Neural cell (in vitro differentiated cells): ENCODE measurements at regions not wholly inside any gene's neighbourhood (a gene's known extent, or its start where the extent isn't known, plus 50 kb on each side); places are given as distances from the start of the nearest gene placed in this dataset.
A peak's percentile ranks its signal among the peaks of the same experiment; 100 is the strongest.

ENCODE experiments used
- H2AFZ ChIP-seq: fragments of 200-600, 300-800 bp; sonication (generic), shearing (Covaris generic); 2 replicates; pipeline ENCODE4 v1.6.0; 2014; ENCODE audit warnings: low read depth, mild to moderate bottlenecking, antibody characterized with exemption, low read length, moderate library complexity
- H3F3A ChIP-seq: fragments of 200-600 bp; shearing (Covaris generic); 2 replicates; pipeline ENCODE4 v1.6.1; 2016; ENCODE audit warnings: mild to moderate bottlenecking, moderate library complexity, mixed read lengths, antibody characterized with exemption, low read length; ENCODE audit not compliant: insufficient read depth, poor library complexity, severe bottlenecking
- H3K27ac ChIP-seq: fragments of 200-600, 300-800 bp; sonication (generic), shearing (Covaris generic); 2 replicates; pipeline ENCODE4 v1.5.1; 2014; ENCODE audit warnings: mild to moderate bottlenecking, low read length, moderate library complexity
- H3K27me3 ChIP-seq: fragments of 300-800, 200-600 bp; sonication (generic), shearing (Covaris generic); 2 replicates; pipeline ENCODE4 v1.6.0; 2014; ENCODE audit warnings: mild to moderate bottlenecking, low read depth, low read length, moderate library complexity; ENCODE audit not compliant: insufficient read depth
- H3K36me3 ChIP-seq: fragments of 300-800, 200-600 bp; sonication (generic), shearing (Covaris generic); 2 replicates; pipeline ENCODE4 v1.5.1; 2014; ENCODE audit warnings: mild to moderate bottlenecking, antibody characterized with exemption, low read length, moderate library complexity; ENCODE audit not compliant: insufficient read depth
- H3K4me2 ChIP-seq: fragments of 300-800, 200-600 bp; sonication (generic), shearing (Covaris generic); 2 replicates; pipeline ENCODE4 v1.6.0; 2014; ENCODE audit warnings: mild to moderate bottlenecking, low read length
- H3K4me3 ChIP-seq: fragments of 300-800, 200-600 bp; sonication (generic), shearing (Covaris generic); 2 replicates; pipeline ENCODE4 v1.5.1; 2014; ENCODE audit warnings: mild to moderate bottlenecking, low read length, moderate library complexity
- H3K79me2 ChIP-seq: fragments of 200-600 bp; shearing (Covaris generic); replicated peaks from 2 replicates; pipeline ENCODE4 v1.6.0; 2014; ENCODE audit warnings: mild to moderate bottlenecking, low read length, moderate library complexity; ENCODE audit not compliant: insufficient read depth
- H3K9ac ChIP-seq: fragments of 300-800, 200-600 bp; sonication (generic), shearing (Covaris generic); 2 replicates; pipeline ENCODE4 v1.6.1; 2016; ENCODE audit warnings: mild to moderate bottlenecking, low read length, mixed read lengths
- H3K9me2 ChIP-seq: fragments of 200-600 bp; shearing (Covaris generic); 2 replicates; pipeline ENCODE4 v1.6.1; 2016; ENCODE audit warnings: mild to moderate bottlenecking, low read length, mixed read lengths; ENCODE audit not compliant: insufficient read depth
- H3K9me3 ChIP-seq: fragments of 200-600, 300-800 bp; sonication (generic), shearing (Covaris generic); 2 replicates; pipeline ENCODE4 v1.6.1; 2016; ENCODE audit warnings: mild to moderate bottlenecking, mixed run types, low read length, moderate library complexity, mixed read lengths
- H4K20me1 ChIP-seq: fragments of 200-600 bp; shearing (Covaris generic); 2 replicates; pipeline ENCODE4 v1.6.1; 2016; ENCODE audit warnings: mild to moderate bottlenecking, mixed run types; ENCODE audit not compliant: insufficient read depth
- CTCF ChIP-seq: fragments of 450-650 bp; IDR thresholded peaks from 2 replicates; pipeline ENCODE4 v1.5.1; 2014; ENCODE audit warnings: antibody characterized with exemption, mild to moderate bottlenecking, moderate library complexity; ENCODE audit not compliant: poor library complexity, severe bottlenecking
- EP300 ChIP-seq: fragments of 450-650 bp; conservative IDR thresholded peaks from 2 replicates; pipeline ENCODE4 v1.6.1; 2014; ENCODE audit warnings: antibody characterized with exemption, mild to moderate bottlenecking, moderate library complexity; ENCODE audit not compliant: poor library complexity, severe bottlenecking
- EZH2 ChIP-seq: fragments of 200-600, 300-800 bp; shearing (Covaris generic), sonication (generic); IDR thresholded peaks from 2 replicates; pipeline ENCODE4 v1.6.1; 2014; ENCODE audit warnings: antibody characterized with exemption, low read length, borderline replicate concordance, mild to moderate bottlenecking; ENCODE audit not compliant: insufficient read depth, poor library complexity, severe bottlenecking
- MXI1 ChIP-seq: fragments of 450-650 bp; conservative IDR thresholded peaks from 2 replicates; pipeline ENCODE4 v1.6.1; 2014; ENCODE audit warnings: antibody characterized with exemption, mild to moderate bottlenecking; ENCODE audit not compliant: poor library complexity, severe bottlenecking
- POLR2AphosphoS5 ChIP-seq: IDR thresholded peaks from 2 replicates; pipeline ENCODE4 v1.6.1; 2012
- RAD21 ChIP-seq: fragments of 450-650 bp; conservative IDR thresholded peaks from 2 replicates; pipeline ENCODE4 v1.6.1; 2014; ENCODE audit warnings: antibody characterized with exemption, mild to moderate bottlenecking, moderate library complexity
- REST ChIP-seq: IDR thresholded peaks from 2 replicates; pipeline ENCODE4 v1.6.1; 2012; ENCODE audit warnings: borderline replicate concordance
- SMC3 ChIP-seq: fragments of 450-650 bp; conservative IDR thresholded peaks from 2 replicates; pipeline ENCODE4 v1.6.1; 2014; ENCODE audit warnings: antibody characterized with exemption, mild to moderate bottlenecking, moderate library complexity; ENCODE audit not compliant: poor library complexity
- TAF1 ChIP-seq: IDR thresholded peaks from 2 replicates; pipeline ENCODE4 v1.6.1; 2012; ENCODE audit warnings: low read depth

DNA sequence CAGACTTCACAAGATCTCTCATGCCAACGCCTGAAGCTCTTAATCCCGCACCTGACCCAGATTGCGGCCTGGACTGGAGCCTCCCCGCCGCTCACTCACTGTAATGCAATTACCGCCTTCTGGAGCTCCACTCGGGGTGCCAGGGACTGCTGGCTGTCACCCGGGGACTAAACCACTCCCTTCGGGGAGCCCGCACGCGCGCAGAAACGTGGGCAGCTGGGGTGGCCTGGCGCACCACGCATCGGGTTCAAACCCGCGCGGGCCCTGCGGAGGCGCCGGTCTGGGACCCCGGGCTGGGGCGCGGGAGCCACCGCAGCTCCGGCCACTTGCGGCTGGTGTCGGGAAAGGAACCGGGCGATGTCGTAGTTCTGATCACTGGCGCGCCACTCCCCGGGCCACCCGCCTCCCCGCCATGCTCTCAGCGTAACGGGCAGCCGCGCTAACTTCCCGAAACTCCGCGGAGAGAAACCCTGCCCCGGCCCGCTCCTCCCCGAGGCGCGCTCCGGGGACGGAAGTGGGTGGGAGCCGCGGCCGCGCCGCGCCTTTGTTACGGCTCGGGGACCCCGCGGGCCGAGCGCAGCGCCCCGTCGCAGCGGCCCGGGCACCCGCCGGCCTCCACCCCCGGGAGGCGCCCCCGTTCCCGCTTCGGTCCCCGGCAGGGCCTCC is 100.3 kb upstream of the SVIL start:
- Histone ChIP-seq H3K4me3 (peak overlapping the region; percentile 95), H3K79me2 (peaks cover 47% of the 10 kb centered on the region), H3K36me3 (no peaks in the 10 kb centered on the region), H3K9ac (peak overlapping the region; percentile 75), H3K9me2 (no peaks in the 10 kb centered on the region), H3K9me3 (no peaks in the 10 kb centered on the region), H3F3A (peaks cover 10% of the 10 kb centered on the region), H3K27me3 (peaks cover 3% of the 10 kb centered on the region), H2AFZ (peak overlapping the region; percentile 73), H3K4me2 (peak overlapping the region; percentile 60), H3K27ac (peak overlapping the region; percentile 42), H4K20me1 (no peaks in the 10 kb centered on the region)
- TF ChIP-seq MXI1 (peak; percentile 65), RAD21 (no peak)

- H3K27me3 ChIP-seq = peaks cover 3% of the 10 kb centered on the region
- peak overlapping the region; percentile 75 for H3K9ac ChIP-seq
- no peaks in the 10 kb centered on the region for H3K36me3 ChIP-seq
- no peaks in the 10 kb centered on the region for H3K9me3 ChIP-seq
- no peaks in the 10 kb centered on the region for H4K20me1 ChIP-seq
- peaks cover 10% of the 10 kb centered on the region for H3F3A ChIP-seq
- H3K9me2 ChIP-seq = no peaks in the 10 kb centered on the region
- peak overlapping the region; percentile 60 for H3K4me2 ChIP-seq
- peaks cover 51% of the 10 kb centered on the region for H3K79me2 ChIP-seq
- TF ChIP-seq POLR2AphosphoS5 (no peak), EZH2 (no peak), EP300 (no peak), SMC3 (no peak), RAD21 (no peak), TAF1 (no peak), REST (no peak), MXI1 (no peak), CTCF (no peak)
- H2AFZ ChIP-seq = peak overlapping the region; percentile 73
- peak overlapping the region; percentile 95 for H3K4me3 ChIP-seq
- no peak overlapping the region for H3K27ac ChIP-seq
Observed at GRCh38 chr10:29734640-29734961, 99.8 kb upstream of the SVIL start.

DNA sequence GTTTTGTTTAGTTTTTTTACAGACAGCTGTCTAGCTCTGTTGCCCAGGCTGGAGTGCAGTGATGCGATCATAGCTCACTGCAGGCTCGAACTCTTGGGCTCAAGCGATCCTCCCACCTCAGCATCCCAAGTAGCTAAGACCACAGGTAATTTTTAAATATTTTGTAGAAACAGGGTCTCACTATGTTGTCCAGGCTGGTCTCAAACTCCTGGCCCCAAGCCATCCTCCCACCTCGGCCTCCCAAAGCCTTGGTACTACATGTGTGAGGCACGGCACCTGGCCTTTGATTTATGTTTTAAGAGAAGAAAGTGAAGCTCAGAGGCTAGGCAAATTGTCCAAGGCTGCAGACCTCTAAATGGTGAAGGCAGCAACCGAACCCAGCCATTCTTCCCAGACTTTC is 98.6 kb upstream of the SVIL start:
- no peaks in the 10 kb centered on the region for H4K20me1 ChIP-seq
- peaks cover 55% of the 10 kb centered on the region for H3K79me2 ChIP-seq
- no peak overlapping the region for H3K9ac ChIP-seq
- H3K27ac ChIP-seq = no peak overlapping the region
- H3K4me2 ChIP-seq = no peak overlapping the region
- no peak overlapping the region for H2AFZ ChIP-seq
- H3K4me3 ChIP-seq = peak overlapping the region; percentile 95
- no peaks in the 10 kb centered on the region for H3K9me2 ChIP-seq
- no peaks in the 10 kb centered on the region for H3K9me3 ChIP-seq
- peaks cover 3% of the 10 kb centered on the region for H3K27me3 ChIP-seq
- peaks cover 10% of the 10 kb centered on the region for H3F3A ChIP-seq
- TF ChIP-seq TAF1 (no peak), MXI1 (no peak), RAD21 (no peak), SMC3 (no peak), REST (no peak), EP300 (no peak), EZH2 (no peak), CTCF (no peak), POLR2AphosphoS5 (no peak)
- no peaks in the 10 kb centered on the region for H3K36me3 ChIP-seq
